ENCODE measurements at regions not wholly inside any gene's neighbourhood (a gene's known extent, or its start where the extent isn't known, plus 50 kb on each side); places are given as distances from the start of the nearest gene placed in this dataset.

GRCh38 chr10:21300551-21300950, 224.9 kb downstream of the SKIDA1 start:
- TF ChIP-seq, protein P1, sequence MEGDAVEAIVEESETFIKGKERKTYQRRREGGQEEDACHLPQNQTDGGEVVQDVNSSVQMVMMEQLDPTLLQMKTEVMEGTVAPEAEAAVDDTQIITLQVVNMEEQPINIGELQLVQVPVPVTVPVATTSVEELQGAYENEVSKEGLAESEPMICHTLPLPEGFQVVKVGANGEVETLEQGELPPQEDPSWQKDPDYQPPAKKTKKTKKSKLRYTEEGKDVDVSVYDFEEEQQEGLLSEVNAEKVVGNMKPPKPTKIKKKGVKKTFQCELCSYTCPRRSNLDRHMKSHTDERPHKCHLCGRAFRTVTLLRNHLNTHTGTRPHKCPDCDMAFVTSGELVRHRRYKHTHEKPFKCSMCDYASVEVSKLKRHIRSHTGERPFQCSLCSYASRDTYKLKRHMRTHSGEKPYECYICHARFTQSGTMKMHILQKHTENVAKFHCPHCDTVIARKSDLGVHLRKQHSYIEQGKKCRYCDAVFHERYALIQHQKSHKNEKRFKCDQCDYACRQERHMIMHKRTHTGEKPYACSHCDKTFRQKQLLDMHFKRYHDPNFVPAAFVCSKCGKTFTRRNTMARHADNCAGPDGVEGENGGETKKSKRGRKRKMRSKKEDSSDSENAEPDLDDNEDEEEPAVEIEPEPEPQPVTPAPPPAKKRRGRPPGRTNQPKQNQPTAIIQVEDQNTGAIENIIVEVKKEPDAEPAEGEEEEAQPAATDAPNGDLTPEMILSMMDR (IDR thresholded peaks at IDR 0.05; ENCODE audit: low read depth, low read length), result no peak
- no peak for TF ChIP-seq EZH2phosphoT487 (IDR thresholded peaks at IDR 0.05; ENCODE audit: low read depth)

All from OCI-LY3 (cell line).